Liver (tissue), 8 donors: ENCODE measurements at regions not wholly inside any gene's neighbourhood (a gene's known extent, or its start where the extent isn't known, plus 50 kb on each side); places are given as distances from the start of the nearest gene placed in this dataset.
A peak's percentile ranks its signal among the peaks of the same experiment; 100 is the strongest.

Source experiments
- DNase-seq: peaks from one replicate; pipeline ENCODE4 v3.0.0-alpha.2; 2017; ENCODE audit warnings: low spot score
- H3K27ac ChIP-seq, 2 donors: one replicate each; pipeline ENCODE4 v1.7.0; 2013; ENCODE audit warnings: inconsistent platforms in 2 of 2, low read length in 2 of 2, control low read depth in 1 of 2, low read depth in 1 of 2, mild to moderate bottlenecking in 1 of 2
- H3K27me3 ChIP-seq, 4 donors: one replicate each; pipeline versions ENCODE4 v1.6.1 to v1.7.0; 2013; ENCODE audit warnings: low read length in 3 of 4, inconsistent platforms in 1 of 4, mild to moderate bottlenecking in 1 of 4, moderate library complexity in 1 of 4; ENCODE audit not compliant: control insufficient read depth in 4 of 4, insufficient read depth in 4 of 4
- H3K36me3 ChIP-seq, 4 donors: one replicate each; pipeline versions ENCODE4 v1.6.1 to v1.7.0; 2013; ENCODE audit warnings: low read length in 3 of 4, mild to moderate bottlenecking in 3 of 4, low read depth in 1 of 4, moderate library complexity in 1 of 4; ENCODE audit not compliant: control insufficient read depth in 4 of 4, insufficient read depth in 3 of 4
- H3K4me1 ChIP-seq, 4 donors: one replicate each; pipeline versions ENCODE4 v1.6.1 to v1.7.0; 2013; ENCODE audit warnings: low read length in 3 of 4, mild to moderate bottlenecking in 3 of 4, moderate library complexity in 1 of 4; ENCODE audit not compliant: control insufficient read depth in 4 of 4, insufficient read depth in 4 of 4
- H3K4me3 ChIP-seq, 3 donors: one replicate each; pipeline versions ENCODE4 v1.6.1 to v1.7.0; 2013; ENCODE audit warnings: low read length in 3 of 3, control low read depth in 1 of 3, low read depth in 1 of 3, mild to moderate bottlenecking in 1 of 3
- H3K9ac ChIP-seq, 2 donors: one replicate each; pipeline ENCODE4 v1.7.0; 2013; ENCODE audit warnings: low read length in 2 of 2, mild to moderate bottlenecking in 2 of 2, moderate library complexity in 2 of 2, control low read depth in 1 of 2, low read depth in 1 of 2
- H3K9me3 ChIP-seq, 4 donors: one replicate each; pipeline versions ENCODE4 v1.6.1 to v1.7.0; 2013; ENCODE audit warnings: low read length in 3 of 4; ENCODE audit not compliant: control insufficient read depth in 4 of 4
- EGR1 ChIP-seq, 2 donors: IDR thresholded peaks; 2 replicates each; pipeline ENCODE4 v1.6.1; 2016 to 2018; ENCODE audit warnings: antibody characterized with exemption in 2 of 2, low read depth in 2 of 2
- FOXA1 ChIP-seq: IDR thresholded peaks from 2 replicates; pipeline ENCODE4 v1.6.1; 2016; ENCODE audit warnings: antibody characterized with exemption
- FOXA2 ChIP-seq: IDR thresholded peaks from 2 replicates; pipeline ENCODE4 v1.6.1; 2016; ENCODE audit warnings: antibody characterized with exemption
- GABPA ChIP-seq, 2 donors: IDR thresholded peaks in 1 of 2; conservative IDR thresholded peaks in 1 of 2; 2 replicates each; pipeline ENCODE4 v1.6.1; 2016; ENCODE audit warnings: antibody characterized with exemption in 2 of 2, mild to moderate bottlenecking in 1 of 2, moderate library complexity in 1 of 2
- HNF4A ChIP-seq, 2 donors: conservative IDR thresholded peaks; 2 replicates each; pipeline ENCODE4 v1.6.1; 2016; ENCODE audit warnings: antibody characterized with exemption in 2 of 2, mild to moderate bottlenecking in 2 of 2
- HNF4G ChIP-seq: IDR thresholded peaks from 2 replicates; pipeline ENCODE4 v1.6.1; 2016; ENCODE audit warnings: antibody characterized with exemption
- JUND ChIP-seq, 2 donors: IDR thresholded peaks; 2 replicates each; pipeline ENCODE4 v1.6.1; 2016; ENCODE audit warnings: antibody characterized with exemption in 2 of 2
- MAX ChIP-seq: IDR thresholded peaks from 2 replicates; pipeline ENCODE4 v1.6.1; 2016; ENCODE audit warnings: antibody characterized with exemption
- NR2F2 ChIP-seq: IDR thresholded peaks from 2 replicates; pipeline ENCODE4 v1.6.1; 2016; ENCODE audit warnings: antibody characterized with exemption
- REST ChIP-seq: IDR thresholded peaks from 2 replicates; pipeline ENCODE4 v1.6.1; 2016; ENCODE audit warnings: antibody characterized with exemption, mild to moderate bottlenecking
- RXRA ChIP-seq, 2 donors: IDR thresholded peaks; 2 replicates each; pipeline ENCODE4 v1.6.1; 2017 to 2018; ENCODE audit warnings: antibody characterized with exemption in 2 of 2, mild to moderate bottlenecking in 1 of 2
- SP1 ChIP-seq: IDR thresholded peaks from 2 replicates; pipeline ENCODE4 v1.6.1; 2018; ENCODE audit warnings: antibody characterized with exemption, mild to moderate bottlenecking
- TAF1 ChIP-seq: conservative IDR thresholded peaks from 2 replicates; pipeline ENCODE4 v1.6.1; 2016; ENCODE audit warnings: antibody characterized with exemption, mild to moderate bottlenecking
- YY1 ChIP-seq: IDR thresholded peaks from 2 replicates; pipeline ENCODE4 v1.6.1; 2016; ENCODE audit warnings: antibody characterized with exemption, mild to moderate bottlenecking
- WGBS: extraction: QIAGEN DNeasy Blood & Tissue Kit; methylation state at CpG from one replicate; pipeline ENCODE4 v1.1.7; 2013; 5-methylcytosine and 5-hydroxymethylcytosine counted together
- TF ChIP-seq, protein P1 (sequence below): fragments of 150-350 bp; IDR thresholded peaks from 2 replicates; pipeline ENCODE4 v1.5.1; 2017; ENCODE audit warnings: improper control_type of control experiment, low read depth, low read length; ENCODE audit not compliant: missing input control
- TF ChIP-seq, protein P2 (sequence below): IDR thresholded peaks from 2 replicates; pipeline ENCODE4 v1.6.1; 2016; ENCODE audit warnings: antibody characterized with exemption
- TF ChIP-seq, protein P3 (sequence below): IDR thresholded peaks from 2 replicates; pipeline ENCODE4 v1.6.1; 2016; ENCODE audit warnings: antibody characterized with exemption
- donor health status: healthy.
- donor health status: healthy.
- donor health status: healthy.
- donor health status: healthy.
- donor health status: healthy.

DNA sequence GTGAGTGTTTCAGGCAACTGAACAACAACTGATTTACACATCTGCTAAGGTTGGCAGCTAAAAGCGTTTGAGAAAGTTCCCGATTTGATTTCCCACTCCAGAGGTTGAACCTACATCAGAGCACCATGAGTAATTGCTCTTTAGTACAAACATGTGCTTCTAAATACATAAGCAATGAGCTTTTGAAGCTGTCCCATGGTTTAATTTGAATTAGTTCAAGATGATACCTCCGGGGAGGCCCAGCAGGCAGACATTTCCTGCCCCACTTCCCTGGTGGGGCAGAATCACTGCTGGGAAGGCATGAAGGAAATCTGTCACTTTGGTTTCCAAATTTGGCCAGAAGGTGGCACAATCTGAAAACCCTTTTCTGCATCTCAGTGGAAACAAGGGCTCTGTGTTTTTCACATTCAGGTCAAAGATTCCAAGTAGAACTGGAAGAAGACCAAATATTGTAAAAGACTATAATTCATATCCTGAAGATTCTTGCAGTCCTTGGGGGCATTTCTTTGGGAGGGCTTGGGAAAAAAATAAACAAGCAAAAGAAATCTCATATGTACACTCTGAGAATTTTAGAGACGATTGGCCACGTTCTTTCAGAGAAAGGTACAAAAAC, 176.2 kb upstream of the FAM20A start (continued):
- TF ChIP-seq TAF1: no peak
- TF ChIP-seq, protein P1, sequence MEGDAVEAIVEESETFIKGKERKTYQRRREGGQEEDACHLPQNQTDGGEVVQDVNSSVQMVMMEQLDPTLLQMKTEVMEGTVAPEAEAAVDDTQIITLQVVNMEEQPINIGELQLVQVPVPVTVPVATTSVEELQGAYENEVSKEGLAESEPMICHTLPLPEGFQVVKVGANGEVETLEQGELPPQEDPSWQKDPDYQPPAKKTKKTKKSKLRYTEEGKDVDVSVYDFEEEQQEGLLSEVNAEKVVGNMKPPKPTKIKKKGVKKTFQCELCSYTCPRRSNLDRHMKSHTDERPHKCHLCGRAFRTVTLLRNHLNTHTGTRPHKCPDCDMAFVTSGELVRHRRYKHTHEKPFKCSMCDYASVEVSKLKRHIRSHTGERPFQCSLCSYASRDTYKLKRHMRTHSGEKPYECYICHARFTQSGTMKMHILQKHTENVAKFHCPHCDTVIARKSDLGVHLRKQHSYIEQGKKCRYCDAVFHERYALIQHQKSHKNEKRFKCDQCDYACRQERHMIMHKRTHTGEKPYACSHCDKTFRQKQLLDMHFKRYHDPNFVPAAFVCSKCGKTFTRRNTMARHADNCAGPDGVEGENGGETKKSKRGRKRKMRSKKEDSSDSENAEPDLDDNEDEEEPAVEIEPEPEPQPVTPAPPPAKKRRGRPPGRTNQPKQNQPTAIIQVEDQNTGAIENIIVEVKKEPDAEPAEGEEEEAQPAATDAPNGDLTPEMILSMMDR: peak; percentile 81
- TF ChIP-seq, protein P2, sequence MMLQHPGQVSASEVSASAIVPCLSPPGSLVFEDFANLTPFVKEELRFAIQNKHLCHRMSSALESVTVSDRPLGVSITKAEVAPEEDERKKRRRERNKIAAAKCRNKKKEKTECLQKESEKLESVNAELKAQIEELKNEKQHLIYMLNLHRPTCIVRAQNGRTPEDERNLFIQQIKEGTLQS: no peak
- TF ChIP-seq FOXA2: peak; percentile 8
- no peak for TF ChIP-seq FOXA1
- no peak for TF ChIP-seq SP1
- TF ChIP-seq RXRA (IDR thresholded peaks at IDR 0.05): peak in 1 of 2 donors; percentile 32
- TF ChIP-seq NR2F2: no peak
- TF ChIP-seq HNF4G: no peak
- peak; percentile 49 for TF ChIP-seq YY1

DNA sequence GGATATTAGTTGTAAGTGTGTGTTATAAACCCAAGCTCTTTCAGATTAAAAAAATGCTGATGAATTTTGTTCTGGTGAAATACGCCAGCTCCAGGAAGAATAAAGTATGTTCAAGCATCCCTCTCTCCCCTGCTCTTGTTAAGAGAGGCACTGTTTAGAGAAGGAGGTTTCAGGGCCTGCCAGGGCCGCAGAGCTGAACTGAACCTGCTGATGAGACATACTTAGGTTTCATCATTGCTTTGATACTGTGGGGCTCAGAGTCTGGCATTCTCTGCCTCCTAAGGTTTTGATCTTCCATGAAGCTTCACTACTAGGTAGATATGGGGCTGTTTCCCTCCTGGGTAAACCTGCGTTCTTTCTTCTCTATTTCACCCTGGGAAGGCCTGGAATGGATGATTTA, 175.3 kb upstream of the FAM20A start:
- Histone ChIP-seq H3K9me3 (no peaks in the 10 kb centered on the region), H3K9ac (no peak overlapping the region), H3K4me3 (no peak overlapping the region), H3K4me1 (peaks cover 0 to 16% (median 8%) of the 10 kb centered on the region in 4 donors), H3K27me3 (no peaks in the 10 kb centered on the region), H3K27ac (peak overlapping the region; percentile 84 to 85), H3K36me3 (no peaks in the 10 kb centered on the region)
- TF ChIP-seq EGR1 (IDR thresholded peaks at IDR 0.05; ENCODE audit: low read depth in 2 of 2) (no peak), TAF1 (no peak), FOXA2 (no peak), RXRA (IDR thresholded peaks at IDR 0.05) (no peak), HNF4A (conservative IDR thresholded peaks at IDR 0.05) (no peak)
- TF ChIP-seq, protein P3, sequence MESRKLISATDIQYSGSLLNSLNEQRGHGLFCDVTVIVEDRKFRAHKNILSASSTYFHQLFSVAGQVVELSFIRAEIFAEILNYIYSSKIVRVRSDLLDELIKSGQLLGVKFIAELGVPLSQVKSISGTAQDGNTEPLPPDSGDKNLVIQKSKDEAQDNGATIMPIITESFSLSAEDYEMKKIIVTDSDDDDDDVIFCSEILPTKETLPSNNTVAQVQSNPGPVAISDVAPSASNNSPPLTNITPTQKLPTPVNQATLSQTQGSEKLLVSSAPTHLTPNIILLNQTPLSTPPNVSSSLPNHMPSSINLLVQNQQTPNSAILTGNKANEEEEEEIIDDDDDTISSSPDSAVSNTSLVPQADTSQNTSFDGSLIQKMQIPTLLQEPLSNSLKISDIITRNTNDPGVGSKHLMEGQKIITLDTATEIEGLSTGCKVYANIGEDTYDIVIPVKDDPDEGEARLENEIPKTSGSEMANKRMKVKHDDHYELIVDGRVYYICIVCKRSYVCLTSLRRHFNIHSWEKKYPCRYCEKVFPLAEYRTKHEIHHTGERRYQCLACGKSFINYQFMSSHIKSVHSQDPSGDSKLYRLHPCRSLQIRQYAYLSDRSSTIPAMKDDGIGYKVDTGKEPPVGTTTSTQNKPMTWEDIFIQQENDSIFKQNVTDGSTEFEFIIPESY: no peak
- 81% methylated on average over 3 of the region's 3 CpGs for WGBS
- no peak for DNase-seq

- Histone ChIP-seq H3K27me3 (no peaks in the 10 kb centered on the region), H3K4me3 (no peak overlapping the region), H3K36me3 (no peaks in the 10 kb centered on the region), H3K27ac (no peak overlapping the region), H3K9me3 (no peaks in the 10 kb centered on the region), H3K9ac (no peak overlapping the region), H3K4me1 (peaks cover 0 to 16% (median 8%) of the 10 kb centered on the region in 4 donors)
- WGBS: 92% methylated on average over 2 of the region's 2 CpGs
- DNase-seq: no peak
- TF ChIP-seq JUND (IDR thresholded peaks at IDR 0.05): no peak
- TF ChIP-seq GABPA (IDR thresholded peaks at IDR 0.05 in 1 of 2, conservative IDR thresholded peaks at IDR 0.05 in 1 of 2): no peak
- TF ChIP-seq MAX: no peak
- TF ChIP-seq, protein P1: no peak
- no peak for TF ChIP-seq YY1
- no peak for TF ChIP-seq REST
- TF ChIP-seq NR2F2: no peak
- no peak for TF ChIP-seq HNF4A (conservative IDR thresholded peaks at IDR 0.05)
- no peak for TF ChIP-seq SP1
- TF ChIP-seq TAF1: no peak
- TF ChIP-seq, protein P3: no peak
- TF ChIP-seq FOXA2: no peak
- TF ChIP-seq HNF4G: no peak
Observed at GRCh38 chr17:68775969-68776368, 174.8 kb upstream of the FAM20A start.
